Liver (tissue), 3 donors: ENCODE measurements at regions not wholly inside any gene's neighbourhood (a gene's known extent, or its start where the extent isn't known, plus 50 kb on each side); places are given as distances from the start of the nearest gene placed in this dataset.

Experiments used
- EGR1 ChIP-seq, 2 donors: IDR thresholded peaks; 2 replicates each; pipeline ENCODE4 v1.6.1; 2016 to 2018; ENCODE audit warnings: antibody characterized with exemption in 2 of 2, low read depth in 2 of 2
- FOXA1 ChIP-seq: IDR thresholded peaks from 2 replicates; pipeline ENCODE4 v1.6.1; 2016; ENCODE audit warnings: antibody characterized with exemption
- GABPA ChIP-seq, 2 donors: IDR thresholded peaks in 1 of 2; conservative IDR thresholded peaks in 1 of 2; 2 replicates each; pipeline ENCODE4 v1.6.1; 2016; ENCODE audit warnings: antibody characterized with exemption in 2 of 2, mild to moderate bottlenecking in 1 of 2, moderate library complexity in 1 of 2
- JUND ChIP-seq, 2 donors: IDR thresholded peaks; 2 replicates each; pipeline ENCODE4 v1.6.1; 2016; ENCODE audit warnings: antibody characterized with exemption in 2 of 2
- NR2F2 ChIP-seq: IDR thresholded peaks from 2 replicates; pipeline ENCODE4 v1.6.1; 2016; ENCODE audit warnings: antibody characterized with exemption
- RAD21 ChIP-seq, 2 donors: IDR thresholded peaks; 2 replicates each; pipeline ENCODE4 v1.6.1; 2016; ENCODE audit warnings: antibody characterized with exemption in 2 of 2, mild to moderate bottlenecking in 2 of 2
- SP1 ChIP-seq: IDR thresholded peaks from 2 replicates; pipeline ENCODE4 v1.6.1; 2018; ENCODE audit warnings: antibody characterized with exemption, mild to moderate bottlenecking
- TAF1 ChIP-seq: conservative IDR thresholded peaks from 2 replicates; pipeline ENCODE4 v1.6.1; 2016; ENCODE audit warnings: antibody characterized with exemption, mild to moderate bottlenecking
- YY1 ChIP-seq: IDR thresholded peaks from 2 replicates; pipeline ENCODE4 v1.6.1; 2016; ENCODE audit warnings: antibody characterized with exemption, mild to moderate bottlenecking
- TF ChIP-seq, protein P1 (sequence below): IDR thresholded peaks from 2 replicates; pipeline ENCODE4 v1.6.1; 2016; ENCODE audit warnings: antibody characterized with exemption
- TF ChIP-seq, protein P2 (sequence below): fragments of 150-350 bp; IDR thresholded peaks from 2 replicates; pipeline ENCODE4 v1.5.1; 2017; ENCODE audit warnings: improper control_type of control experiment, low read depth, low read length; ENCODE audit not compliant: missing input control
- TF ChIP-seq, protein P3 (sequence below): IDR thresholded peaks from 2 replicates; pipeline ENCODE4 v1.6.1; 2016; ENCODE audit warnings: antibody characterized with exemption
- TF ChIP-seq, protein P4 (sequence below): IDR thresholded peaks from 2 replicates; pipeline ENCODE4 v1.6.1; 2016; ENCODE audit warnings: antibody characterized with exemption, mild to moderate bottlenecking
- donor health status: healthy.
- donor health status: healthy.

- TF ChIP-seq RAD21 (IDR thresholded peaks at IDR 0.05) (no peak), JUND (IDR thresholded peaks at IDR 0.05) (no peak), TAF1 (no peak), GABPA (IDR thresholded peaks at IDR 0.05 in 1 of 2, conservative IDR thresholded peaks at IDR 0.05 in 1 of 2) (no peak), FOXA1 (no peak), YY1 (no peak), SP1 (no peak), NR2F2 (no peak), EGR1 (IDR thresholded peaks at IDR 0.05; ENCODE audit: low read depth in 2 of 2) (no peak)
- TF ChIP-seq, protein P1, sequence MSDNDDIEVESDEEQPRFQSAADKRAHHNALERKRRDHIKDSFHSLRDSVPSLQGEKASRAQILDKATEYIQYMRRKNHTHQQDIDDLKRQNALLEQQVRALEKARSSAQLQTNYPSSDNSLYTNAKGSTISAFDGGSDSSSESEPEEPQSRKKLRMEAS = no peak
- TF ChIP-seq, protein P2, sequence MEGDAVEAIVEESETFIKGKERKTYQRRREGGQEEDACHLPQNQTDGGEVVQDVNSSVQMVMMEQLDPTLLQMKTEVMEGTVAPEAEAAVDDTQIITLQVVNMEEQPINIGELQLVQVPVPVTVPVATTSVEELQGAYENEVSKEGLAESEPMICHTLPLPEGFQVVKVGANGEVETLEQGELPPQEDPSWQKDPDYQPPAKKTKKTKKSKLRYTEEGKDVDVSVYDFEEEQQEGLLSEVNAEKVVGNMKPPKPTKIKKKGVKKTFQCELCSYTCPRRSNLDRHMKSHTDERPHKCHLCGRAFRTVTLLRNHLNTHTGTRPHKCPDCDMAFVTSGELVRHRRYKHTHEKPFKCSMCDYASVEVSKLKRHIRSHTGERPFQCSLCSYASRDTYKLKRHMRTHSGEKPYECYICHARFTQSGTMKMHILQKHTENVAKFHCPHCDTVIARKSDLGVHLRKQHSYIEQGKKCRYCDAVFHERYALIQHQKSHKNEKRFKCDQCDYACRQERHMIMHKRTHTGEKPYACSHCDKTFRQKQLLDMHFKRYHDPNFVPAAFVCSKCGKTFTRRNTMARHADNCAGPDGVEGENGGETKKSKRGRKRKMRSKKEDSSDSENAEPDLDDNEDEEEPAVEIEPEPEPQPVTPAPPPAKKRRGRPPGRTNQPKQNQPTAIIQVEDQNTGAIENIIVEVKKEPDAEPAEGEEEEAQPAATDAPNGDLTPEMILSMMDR = no peak
- TF ChIP-seq, protein P3, sequence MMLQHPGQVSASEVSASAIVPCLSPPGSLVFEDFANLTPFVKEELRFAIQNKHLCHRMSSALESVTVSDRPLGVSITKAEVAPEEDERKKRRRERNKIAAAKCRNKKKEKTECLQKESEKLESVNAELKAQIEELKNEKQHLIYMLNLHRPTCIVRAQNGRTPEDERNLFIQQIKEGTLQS = no peak
- TF ChIP-seq, protein P4, sequence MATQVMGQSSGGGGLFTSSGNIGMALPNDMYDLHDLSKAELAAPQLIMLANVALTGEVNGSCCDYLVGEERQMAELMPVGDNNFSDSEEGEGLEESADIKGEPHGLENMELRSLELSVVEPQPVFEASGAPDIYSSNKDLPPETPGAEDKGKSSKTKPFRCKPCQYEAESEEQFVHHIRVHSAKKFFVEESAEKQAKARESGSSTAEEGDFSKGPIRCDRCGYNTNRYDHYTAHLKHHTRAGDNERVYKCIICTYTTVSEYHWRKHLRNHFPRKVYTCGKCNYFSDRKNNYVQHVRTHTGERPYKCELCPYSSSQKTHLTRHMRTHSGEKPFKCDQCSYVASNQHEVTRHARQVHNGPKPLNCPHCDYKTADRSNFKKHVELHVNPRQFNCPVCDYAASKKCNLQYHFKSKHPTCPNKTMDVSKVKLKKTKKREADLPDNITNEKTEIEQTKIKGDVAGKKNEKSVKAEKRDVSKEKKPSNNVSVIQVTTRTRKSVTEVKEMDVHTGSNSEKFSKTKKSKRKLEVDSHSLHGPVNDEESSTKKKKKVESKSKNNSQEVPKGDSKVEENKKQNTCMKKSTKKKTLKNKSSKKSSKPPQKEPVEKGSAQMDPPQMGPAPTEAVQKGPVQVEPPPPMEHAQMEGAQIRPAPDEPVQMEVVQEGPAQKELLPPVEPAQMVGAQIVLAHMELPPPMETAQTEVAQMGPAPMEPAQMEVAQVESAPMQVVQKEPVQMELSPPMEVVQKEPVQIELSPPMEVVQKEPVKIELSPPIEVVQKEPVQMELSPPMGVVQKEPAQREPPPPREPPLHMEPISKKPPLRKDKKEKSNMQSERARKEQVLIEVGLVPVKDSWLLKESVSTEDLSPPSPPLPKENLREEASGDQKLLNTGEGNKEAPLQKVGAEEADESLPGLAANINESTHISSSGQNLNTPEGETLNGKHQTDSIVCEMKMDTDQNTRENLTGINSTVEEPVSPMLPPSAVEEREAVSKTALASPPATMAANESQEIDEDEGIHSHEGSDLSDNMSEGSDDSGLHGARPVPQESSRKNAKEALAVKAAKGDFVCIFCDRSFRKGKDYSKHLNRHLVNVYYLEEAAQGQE = no peak
Measured at GRCh38 chr4:115187136-115187535, 73.7 kb upstream of the NDST4 start.
